ENCODE measurements at regions not wholly inside any gene's neighbourhood (a gene's known extent, or its start where the extent isn't known, plus 50 kb on each side); places are given as distances from the start of the nearest gene placed in this dataset.

GRCh38 chr14:22097072-22097471, 423.5 kb upstream of the OR4E1 start:
- Histone ChIP-seq H3K36me3 (no peaks in the 10 kb centered on the region), H3K9me3 (no peaks in the 10 kb centered on the region), H3K4me3 (no peak overlapping the region), H3K27me3 (no peaks in the 10 kb centered on the region), H3K4me1 (no peaks in the 10 kb centered on the region), H3K27ac (peak overlapping the region; percentile 25 to 43)
- TF ChIP-seq CTCF (IDR thresholded peaks at IDR 0.05), result no peak
- intact Hi-C loops (cut with DNase I; ENCODE audit: low total_unique reads), result no loop called here
- no peak for DNase-seq

- no peak for DNase-seq
Measured at GRCh38 chr14:22096514-22096895, 422.9 kb upstream of the OR4E1 start.

GRCh38 chr14:22095860-22096513, 422.4 kb upstream of the OR4E1 start:
- no peaks in the 10 kb centered on the region for H3K27me3 ChIP-seq
- no peak for DNase-seq
- peak overlapping the region; percentile 29 to 43 for H3K27ac ChIP-seq
- no peaks in the 10 kb centered on the region for H3K36me3 ChIP-seq
- intact Hi-C loops (cut with DNase I; ENCODE audit: low total_unique reads), result no loop called here
- H3K4me3 ChIP-seq, result no peak overlapping the region
- no peaks in the 10 kb centered on the region for H3K4me1 ChIP-seq
- no peaks in the 10 kb centered on the region for H3K9me3 ChIP-seq
- no peak for TF ChIP-seq CTCF (IDR thresholded peaks at IDR 0.05)

More at GRCh38 chr14:22096514-22096895, 422.9 kb upstream of the OR4E1 start:
- no peaks in the 10 kb centered on the region for H3K4me1 ChIP-seq
- peak overlapping the region; percentile 29 to 43 for H3K27ac ChIP-seq
- intact Hi-C loops (cut with DNase I; ENCODE audit: low total_unique reads), result no loop called here
- H3K9me3 ChIP-seq, result no peaks in the 10 kb centered on the region
- TF ChIP-seq CTCF (IDR thresholded peaks at IDR 0.05), result no peak
- H3K27me3 ChIP-seq, result no peaks in the 10 kb centered on the region
- no peak overlapping the region for H3K4me3 ChIP-seq
- H3K36me3 ChIP-seq, result no peaks in the 10 kb centered on the region

GRCh38 chr14:22089940-22090339, 416.3 kb upstream of the OR4E1 start:
- Histone ChIP-seq H3K9me3 (no peaks in the 10 kb centered on the region), H3K27me3 (no peaks in the 10 kb centered on the region), H3K36me3 (no peaks in the 10 kb centered on the region), H3K4me1 (no peaks in the 10 kb centered on the region), H3K4me3 (no peak overlapping the region), H3K27ac (peak overlapping the region; percentile 33 to 47)
- no peak for TF ChIP-seq CTCF (IDR thresholded peaks at IDR 0.05)
- intact Hi-C loops (cut with DNase I; ENCODE audit: low total_unique reads), result no loop called here
- DNase-seq, result no peak

GRCh38 chr14:22088614-22089342, 415.2 kb upstream of the OR4E1 start:
- H3K4me3 ChIP-seq, result no peak overlapping the region
- no peaks in the 10 kb centered on the region for H3K9me3 ChIP-seq
- H3K4me1 ChIP-seq, result no peaks in the 10 kb centered on the region
- DNase-seq, result no peak
- TF ChIP-seq CTCF (IDR thresholded peaks at IDR 0.05), result no peak
- H3K27ac ChIP-seq, result peak overlapping the region in 1 of 2 donors; percentile 47
- H3K36me3 ChIP-seq, result no peaks in the 10 kb centered on the region
- intact Hi-C loops (cut with DNase I; ENCODE audit: low total_unique reads), result no loop called here
- H3K27me3 ChIP-seq, result no peaks in the 10 kb centered on the region
